Kidney epithelial cell (primary cell): ENCODE measurements at regions not wholly inside any gene's neighbourhood (a gene's known extent, or its start where the extent isn't known, plus 50 kb on each side); places are given as distances from the start of the nearest gene placed in this dataset.
"Not testable (repeated sequence)": the region's sequence is repeated elsewhere in the genome, so short reads cannot be mapped to it uniquely, and the experiment has no call there.

Experiments used
- DNase-seq: peaks from one replicate; pipeline ENCODE4 v3.0.0-alpha.2; 2010; ENCODE audit warnings: low read depth
- H3K27me3 ChIP-seq: 2 replicates; pipeline ENCODE4 v1.6.0; 2011; ENCODE audit warnings: low read length; ENCODE audit not compliant: control insufficient read depth, insufficient read depth
- H3K36me3 ChIP-seq: 2 replicates; pipeline ENCODE4 v1.5.1; 2011; ENCODE audit warnings: low read length; ENCODE audit not compliant: control insufficient read depth, insufficient read depth
- H3K4me3 ChIP-seq: 2 replicates; pipeline ENCODE4 v1.5.1; 2011; ENCODE audit warnings: low read depth, mild to moderate bottlenecking, control low read depth, low read length
- CTCF ChIP-seq: IDR thresholded peaks from 2 replicates; pipeline ENCODE4 v1.5.1; 2011; ENCODE audit warnings: mild to moderate bottlenecking, moderate library complexity, low read length, control low read depth, inconsistent platforms; ENCODE audit not compliant: insufficient read depth, poor library complexity, severe bottlenecking

DNA sequence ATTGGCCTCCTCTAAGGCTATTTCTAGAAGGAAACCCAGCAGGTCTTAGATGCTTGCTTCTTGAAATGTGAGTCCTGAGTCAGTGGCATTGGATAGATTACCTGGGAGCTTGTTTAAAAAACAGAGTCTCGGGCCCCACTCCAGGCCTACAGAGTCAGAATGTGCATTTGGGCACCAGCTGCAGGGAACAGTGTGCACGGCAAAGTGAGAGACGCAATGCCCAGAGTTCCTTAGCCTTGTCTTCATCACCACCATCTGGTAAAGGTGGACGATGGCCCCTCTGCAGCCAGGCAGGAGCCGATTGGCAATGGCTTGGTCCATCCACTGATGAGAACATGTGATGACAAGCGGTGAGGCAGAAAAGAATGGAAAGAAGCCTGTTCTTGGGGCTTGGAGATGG is 102.1 kb upstream of the TSC22D1 start:
- Histone ChIP-seq H3K27me3 (no peaks in the 10 kb centered on the region), H3K36me3 (no peaks in the 10 kb centered on the region), H3K4me3 (no peak overlapping the region)
- no peak for DNase-seq
- no peak for TF ChIP-seq CTCF

GRCh38 chr13:44676534-44676933 is 100.4 kb upstream of the TSC22D1 start:
- Histone ChIP-seq H3K4me3 (no peak overlapping the region), H3K27me3 (no peaks in the 10 kb centered on the region), H3K36me3 (no peaks in the 10 kb centered on the region)
- no peak for DNase-seq
- no peak for TF ChIP-seq CTCF

GRCh38 chr13:44669534-44669933 is 93.4 kb upstream of the TSC22D1 start:
- no peak for TF ChIP-seq CTCF
- Histone ChIP-seq H3K4me3 (no peak overlapping the region), H3K27me3 (no peaks in the 10 kb centered on the region), H3K36me3 (no peaks in the 10 kb centered on the region)
- DNase-seq, result no peak

DNA sequence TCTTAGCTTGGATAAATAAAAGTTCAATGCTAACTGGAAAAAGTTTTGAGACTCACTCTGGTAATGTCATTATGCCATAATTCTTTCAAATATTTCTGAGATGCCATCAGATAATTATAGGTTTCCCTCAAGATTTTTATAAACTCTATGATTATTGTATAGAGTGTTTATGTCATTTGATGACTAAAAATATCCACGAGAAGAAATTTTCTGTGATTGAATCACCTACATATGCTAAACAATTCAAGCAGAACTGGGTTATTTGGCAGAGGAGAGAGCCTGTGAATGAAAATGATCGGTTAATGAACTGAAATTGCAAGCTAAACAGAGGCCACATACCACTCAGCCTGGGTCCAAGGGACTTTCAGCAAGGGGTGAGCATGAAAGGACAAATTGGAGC is 92.6 kb upstream of the TSC22D1 start:
- no peak for DNase-seq
- no peaks in the 10 kb centered on the region for H3K36me3 ChIP-seq
- H3K4me3 ChIP-seq, result no peak overlapping the region
- TF ChIP-seq CTCF, result no peak
- H3K27me3 ChIP-seq, result no peaks in the 10 kb centered on the region

GRCh38 chr13:44667943-44668342 is 91.8 kb upstream of the TSC22D1 start:
- Histone ChIP-seq H3K27me3 (no peaks in the 10 kb centered on the region), H3K36me3 (no peaks in the 10 kb centered on the region), H3K4me3 (no peak overlapping the region)
- no peak for DNase-seq
- TF ChIP-seq CTCF, result no peak

- H3K36me3 ChIP-seq, H3K4me3 ChIP-seq, DNase-seq, H3K27me3 ChIP-seq: not testable (repeated sequence)
Observed at GRCh38 chr13:44666538-44666937, 90.4 kb upstream of the TSC22D1 start.
